HepG2 (cell line): ENCODE measurements at regions not wholly inside any gene's neighbourhood (a gene's known extent, or its start where the extent isn't known, plus 50 kb on each side); places are given as distances from the start of the nearest gene placed in this dataset.

ENCODE experiments used
- ATAC-seq: fragments of 200-7000 bp; cut with Tn5 transposase; 3 replicates; pipeline ENCODE4 v1.9.1; 2020; ENCODE audit warnings: mild to moderate bottlenecking, moderate library complexity
- BruUV-seq: library from RNA; stranded (reverse); fragments of 400-500 nt; replicated peaks from 2 replicates; lab custom pipeline; 2021; lab: Mats Ljungman, UMichigan
- CTCF ChIA-PET: fragments of 300-600 bp; formaldehyde crosslinking; extraction: SDS; loops from one replicate; lab custom pipeline; 2021; ENCODE audit warnings: low total read pairs, inconsistent platforms, low intra/inter-chr PET ratio; lab: Yijun Ruan, JAX
- POLR2A ChIA-PET: fragments of 350-600 bp; sonication (Branson Sonifier 250); formaldehyde crosslinking; loops from one replicate; lab custom pipeline; 2020; ENCODE audit warnings: antibody characterized with exemption, inconsistent platforms; lab: Yijun Ruan, JAX
- DNase-seq: peaks from one replicate; pipeline ENCODE4 v3.0.0-alpha.2; 2015; ENCODE audit warnings: low spot score
- FAIRE-seq: peaks from 3 replicates; lab custom pipeline; 2011; peaks lifted over from hg19 to GRCh38; lab: Jason Lieb, UNC
- H2AFZ ChIP-seq: one replicate; pipeline ENCODE4 v1.6.1; 2011; ENCODE audit warnings: low read length, inconsistent platforms
- H3K27ac ChIP-seq: fragments of 300-600 bp; 3 replicates; pipeline ENCODE4 v1.8.0; 2011; ENCODE audit warnings: mixed run types, mild to moderate bottlenecking, mixed read lengths, low read length, inconsistent platforms; ENCODE audit not compliant: insufficient read depth; ENCODE audit errors: extremely low read length
- H3K27me3 ChIP-seq, 2 experiments: fragments of 200-600 bp in 1 of 2; 2 replicates in 1 of 2; 3 replicates in 1 of 2; pipeline versions ENCODE4 v1.6.0 to v1.8.0; 2011; ENCODE audit warnings: low read length in 2 of 2, mild to moderate bottlenecking in 2 of 2, moderate library complexity in 2 of 2, inconsistent platforms in 1 of 2; ENCODE audit not compliant: insufficient read depth in 2 of 2, control insufficient read depth in 1 of 2
- H3K36me3 ChIP-seq, 2 experiments: fragments of 200-600 bp in 1 of 2; replicated peaks in 1 of 2; 2 replicates in 1 of 2; 3 replicates in 1 of 2; pipeline versions ENCODE4 v1.5.1 to v1.8.0; 2011; ENCODE audit warnings: low read length in 2 of 2, inconsistent platforms in 1 of 2; ENCODE audit not compliant: insufficient read depth in 2 of 2, control insufficient read depth in 1 of 2
- H3K4me1 ChIP-seq: 2 replicates; pipeline ENCODE4 v1.5.1; 2012; ENCODE audit warnings: low read length, inconsistent platforms; ENCODE audit not compliant: insufficient read depth
- H3K4me2 ChIP-seq: 2 replicates; pipeline ENCODE4 v1.6.0; 2011; ENCODE audit warnings: low read depth, low read length, inconsistent platforms
- H3K4me3 ChIP-seq, 3 experiments: fragments of 200-600 bp in 1 of 3; sonication (generic), shearing (Covaris generic) in 1 of 3; replicated peaks in 1 of 3; 2 replicates each; pipeline ENCODE4 v1.5.1; 2011 to 2016; ENCODE audit warnings: low read length in 3 of 3, inconsistent platforms in 2 of 3, low read depth in 2 of 3, mild to moderate bottlenecking in 2 of 3, control low read depth in 1 of 3, mixed read lengths in 1 of 3; ENCODE audit not compliant: insufficient read depth in 1 of 3
- H3K79me2 ChIP-seq: one replicate; pipeline ENCODE4 v1.6.1; 2011; ENCODE audit warnings: low read length, inconsistent platforms; ENCODE audit not compliant: insufficient read depth
- H3K9ac ChIP-seq: 2 replicates; pipeline ENCODE4 v1.6.0; 2011; ENCODE audit warnings: mild to moderate bottlenecking, low read depth, low read length, inconsistent platforms; ENCODE audit not compliant: insufficient read depth
- H3K9me3 ChIP-seq: 2 replicates; pipeline ENCODE4 v1.5.1; 2012; ENCODE audit warnings: mild to moderate bottlenecking, low read length
- H4K20me1 ChIP-seq: 2 replicates; pipeline ENCODE4 v1.6.0; 2011; ENCODE audit warnings: inconsistent platforms, mild to moderate bottlenecking, low read length, moderate library complexity; ENCODE audit not compliant: insufficient read depth
- CHCHD3 ChIP-seq: sonication (generic); formaldehyde crosslinking; IDR thresholded peaks from 2 replicates; pipeline ENCODE4 v1.8.0; 2022; ENCODE audit warnings: mild to moderate bottlenecking, missing genetic modification reagents, moderate library complexity
- ESRRA ChIP-seq: sonication (generic); formaldehyde crosslinking; IDR thresholded peaks from 2 replicates; pipeline ENCODE4 v1.5.1; 2020; ENCODE audit warnings: mild to moderate bottlenecking, low read depth, missing genetic modification reagents
- GATAD2A ChIP-seq: IDR thresholded peaks from 2 replicates; pipeline ENCODE4 v1.6.1; 2016
- KLF15 ChIP-seq: sonication (generic); formaldehyde crosslinking; IDR thresholded peaks from 2 replicates; pipeline ENCODE4 v1.8.1; 2023; ENCODE audit warnings: borderline replicate concordance, mild to moderate bottlenecking, inconsistent platforms, missing genetic modification reagents, mixed read lengths
- SIX1 ChIP-seq: sonication (generic); formaldehyde crosslinking; IDR thresholded peaks from 2 replicates; pipeline ENCODE4 v1.4.0; 2020; ENCODE audit warnings: missing genetic modification reagents, borderline replicate concordance
- ZBTB21 ChIP-seq: sonication (generic); formaldehyde crosslinking; IDR thresholded peaks from 2 replicates; pipeline ENCODE4 v1.4.0; 2020; ENCODE audit warnings: missing genetic modification reagents
- ZBTB37 ChIP-seq: sonication (generic); formaldehyde crosslinking; IDR thresholded peaks from 2 replicates; pipeline ENCODE4 v1.4.0; 2020; ENCODE audit warnings: mild to moderate bottlenecking, missing genetic modification reagents
- ZKSCAN1 ChIP-seq: fragments of 150-350 bp; IDR thresholded peaks from 2 replicates; pipeline ENCODE4 v1.6.1; 2014; ENCODE audit warnings: low read length
- ZNF124 ChIP-seq: sonication (generic); formaldehyde crosslinking; IDR thresholded peaks from 2 replicates; pipeline ENCODE4 v1.4.0; 2020; ENCODE audit warnings: missing genetic modification reagents
- WGBS: methylation state at CpG from one replicate; pipeline ENCODE4 v1.1.6; 2017; ENCODE audit warnings: low lambda C conversion rate; 5-methylcytosine and 5-hydroxymethylcytosine counted together
- in situ Hi-C: cut with HindIII; loops from 2 replicates; pipeline ENCODE4 v1.10.0; 2017; ENCODE audit warnings: low pct_unique_long_range_greater_than_20kb; ENCODE audit not compliant: extremely low pct_ligation_motif_present
- intact Hi-C: fragments of 100-400 bp; cut with micrococcal nuclease; formaldehyde crosslinking; loops from one replicate; pipeline ENCODE4 v1.10.0; 2022; ENCODE audit not compliant: unreplicated experiment
- TF ChIP-seq, protein P1 (sequence below): sonication (generic); formaldehyde crosslinking; IDR thresholded peaks from 2 replicates; pipeline ENCODE4 v1.8.1; 2023; ENCODE audit warnings: missing genetic modification reagents, mild to moderate bottlenecking, borderline replicate concordance

DNA sequence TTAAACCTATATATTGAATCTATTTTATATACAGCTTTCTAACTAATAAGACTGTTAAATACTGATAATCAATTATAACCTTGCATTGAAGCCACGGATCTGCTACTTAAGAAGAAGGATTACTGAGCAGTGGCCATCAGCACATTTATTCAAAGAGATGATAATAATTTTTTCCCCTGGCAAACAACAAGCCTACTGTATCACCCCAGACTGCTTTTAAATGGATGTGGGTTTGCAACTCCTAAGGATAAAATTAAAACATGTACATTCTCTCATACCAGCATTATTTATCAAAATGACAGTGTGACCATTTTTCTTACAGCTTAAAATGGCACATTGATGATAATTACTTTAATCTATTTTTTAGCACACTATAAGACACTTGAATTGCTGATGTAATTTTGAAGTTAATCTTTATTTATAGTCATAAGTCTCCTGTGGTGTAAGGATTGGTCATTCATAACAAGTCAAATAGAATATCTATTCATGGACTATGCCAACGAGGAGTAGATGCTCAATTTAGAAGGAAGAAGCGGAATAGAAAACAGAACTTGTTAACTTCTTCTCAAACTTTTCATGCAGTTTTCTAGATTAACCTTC, 517.7 kb downstream of the METTL4 start:
- Histone ChIP-seq H3K4me2 (no peak overlapping the region), H3K4me1 (no peaks in the 10 kb centered on the region), H3K9me3 (no peaks in the 10 kb centered on the region), H3K4me3 (no peak overlapping the region), H3K79me2 (no peaks in the 10 kb centered on the region), H4K20me1 (no peaks in the 10 kb centered on the region), H2AFZ (no peak overlapping the region), H3K27ac (no peak overlapping the region), H3K27me3 (no peaks in the 10 kb centered on the region), H3K36me3 (no peaks in the 10 kb centered on the region), H3K9ac (no peak overlapping the region)
- CTCF ChIA-PET = no interaction called here
- no peak for ATAC-seq
- TF ChIP-seq ZBTB37 (no peak), KLF15 (CRISPR knock-in tag) (no peak), SIX1 (no peak), ZNF124 (CRISPR knock-in tag) (no peak), GATAD2A (CRISPR knock-in tag) (no peak), ZBTB21 (CRISPR knock-in tag) (no peak), CHCHD3 (no peak), ESRRA (CRISPR knock-in tag) (no peak), ZKSCAN1 (no peak)
- TF ChIP-seq, protein P1, sequence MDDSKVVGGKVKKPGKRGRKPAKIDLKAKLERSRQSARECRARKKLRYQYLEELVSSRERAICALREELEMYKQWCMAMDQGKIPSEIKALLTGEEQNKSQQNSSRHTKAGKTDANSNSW (CRISPR knock-in tag) = no peak
- FAIRE-seq = no peak
- BruUV-seq = no TSS peak
- no peak for DNase-seq
- intact Hi-C loops (no loop called here), in situ Hi-C loops (no loop called here)
- 17% methylated on average over 3 of the region's 3 CpGs for WGBS
- POLR2A ChIA-PET = no interaction called here
